NCI-H345 (cell line): ENCODE measurements at regions not wholly inside any gene's neighbourhood (a gene's known extent, or its start where the extent isn't known, plus 50 kb on each side); places are given as distances from the start of the nearest gene placed in this dataset.
"Not testable (repeated sequence)": the region's sequence is repeated elsewhere in the genome, so short reads cannot be mapped to it uniquely, and the experiment has no call there.

Experiments used
- DNase-seq: peaks from one replicate; lab custom pipeline; 2025; lab: John Stamatoyannopoulos, UW

- DNase-seq, result no peak
Measured at GRCh38 chrX:13381514-13381913, 61.7 kb upstream of the ATXN3L start.

DNA sequence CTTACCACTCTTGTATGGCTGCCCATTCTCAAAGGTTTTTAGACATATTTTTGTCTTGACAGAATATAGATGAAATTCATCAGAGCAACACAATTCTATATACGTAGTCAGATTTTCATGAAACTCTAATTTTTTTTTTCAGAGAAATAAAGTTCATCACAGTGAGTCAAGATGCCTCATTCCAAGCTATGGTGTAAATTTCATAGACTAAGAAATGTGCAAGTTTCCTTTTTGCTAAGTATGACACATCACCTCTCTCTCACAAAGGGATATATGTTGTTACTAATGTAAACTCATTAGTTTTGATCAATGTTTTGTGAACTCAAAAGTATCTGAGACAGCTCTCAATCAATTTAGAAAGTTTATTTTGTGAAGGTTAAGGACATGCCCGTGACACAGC, 60.4 kb upstream of the ATXN3L start:
- no peak for DNase-seq

- not testable (repeated sequence) for DNase-seq
Measured at GRCh38 chrX:13378562-13379518, 59.0 kb upstream of the ATXN3L start.

GRCh38 chrX:13377550-13377934, 57.7 kb upstream of the ATXN3L start:
- DNase-seq, result no peak

DNA sequence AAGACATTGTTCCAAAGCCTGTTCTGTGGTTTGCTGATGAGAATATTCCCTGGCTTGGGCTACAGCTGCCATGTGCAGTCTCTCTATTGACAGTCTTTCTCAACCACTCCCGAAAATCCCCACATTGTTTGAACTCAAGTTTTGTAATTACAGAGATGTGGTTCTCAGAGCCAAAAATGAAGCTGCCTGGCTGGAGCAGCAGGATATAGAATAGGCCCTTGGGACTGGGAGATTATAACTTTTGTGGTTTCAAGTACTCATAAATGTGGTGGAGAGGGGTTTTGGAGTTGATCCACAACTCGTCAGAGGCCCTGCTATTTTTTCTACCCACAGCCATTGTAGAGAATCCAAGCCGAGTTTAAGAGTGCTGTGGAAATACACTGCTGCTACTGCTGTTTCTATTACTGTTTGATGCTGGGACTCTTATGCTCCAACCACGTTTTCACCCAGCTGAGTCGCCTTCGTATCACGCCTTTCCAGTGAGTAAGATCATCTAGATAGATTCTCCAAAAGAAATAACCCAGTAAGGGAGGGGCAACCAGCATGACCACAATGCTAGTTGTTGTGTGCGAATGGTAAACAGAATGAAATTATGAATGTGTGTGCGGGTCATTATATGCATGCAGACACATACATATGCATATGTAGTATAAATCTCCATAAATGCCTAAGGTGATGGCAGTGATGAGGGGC, 57.1 kb upstream of the ATXN3L start:
- peak; percentile 87 for DNase-seq

- DNase-seq, result not testable (repeated sequence)
Measured at GRCh38 chrX:13375596-13375995, 55.7 kb upstream of the ATXN3L start.

DNA sequence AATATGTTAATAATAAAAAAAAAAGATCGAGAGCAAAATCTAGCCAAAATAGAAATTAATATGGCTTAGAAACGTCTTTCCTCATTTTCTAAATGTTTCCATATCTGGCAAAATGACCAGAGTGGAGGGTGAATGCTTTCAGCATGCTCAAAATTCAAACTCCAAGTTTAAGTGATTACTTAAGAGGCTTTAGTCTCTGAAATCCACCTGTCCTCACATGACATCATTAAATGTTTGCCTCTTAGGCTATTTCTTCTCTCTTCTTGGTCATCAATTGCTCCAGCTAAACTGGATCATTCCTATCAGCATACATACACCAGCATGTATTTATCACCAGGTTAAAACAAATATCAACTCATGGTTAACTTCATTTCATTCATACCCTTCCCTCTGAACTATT, 54.5 kb upstream of the ATXN3L start:
- no peak for DNase-seq

GRCh38 chrX:13373431-13374187, 53.8 kb upstream of the ATXN3L start:
- no peak for DNase-seq

DNA sequence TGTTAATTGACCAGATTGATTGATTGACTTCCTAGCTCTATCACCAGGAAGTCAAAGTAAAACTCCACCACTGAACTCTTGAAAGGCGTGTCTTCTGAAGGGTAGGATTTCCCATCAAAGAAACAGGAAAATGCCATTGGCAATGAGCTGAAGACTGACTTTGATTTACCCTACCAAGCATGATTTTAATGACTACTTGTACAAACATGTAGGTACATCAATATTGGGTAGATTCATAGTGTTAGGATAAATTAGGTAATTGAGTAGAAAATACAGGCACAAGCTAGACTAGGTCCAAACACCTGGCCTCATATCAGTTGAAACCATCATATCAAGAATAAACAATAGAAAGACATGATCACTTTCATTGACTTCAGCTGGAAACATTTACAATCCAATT, 53.2 kb upstream of the ATXN3L start:
- DNase-seq, result no peak

DNA sequence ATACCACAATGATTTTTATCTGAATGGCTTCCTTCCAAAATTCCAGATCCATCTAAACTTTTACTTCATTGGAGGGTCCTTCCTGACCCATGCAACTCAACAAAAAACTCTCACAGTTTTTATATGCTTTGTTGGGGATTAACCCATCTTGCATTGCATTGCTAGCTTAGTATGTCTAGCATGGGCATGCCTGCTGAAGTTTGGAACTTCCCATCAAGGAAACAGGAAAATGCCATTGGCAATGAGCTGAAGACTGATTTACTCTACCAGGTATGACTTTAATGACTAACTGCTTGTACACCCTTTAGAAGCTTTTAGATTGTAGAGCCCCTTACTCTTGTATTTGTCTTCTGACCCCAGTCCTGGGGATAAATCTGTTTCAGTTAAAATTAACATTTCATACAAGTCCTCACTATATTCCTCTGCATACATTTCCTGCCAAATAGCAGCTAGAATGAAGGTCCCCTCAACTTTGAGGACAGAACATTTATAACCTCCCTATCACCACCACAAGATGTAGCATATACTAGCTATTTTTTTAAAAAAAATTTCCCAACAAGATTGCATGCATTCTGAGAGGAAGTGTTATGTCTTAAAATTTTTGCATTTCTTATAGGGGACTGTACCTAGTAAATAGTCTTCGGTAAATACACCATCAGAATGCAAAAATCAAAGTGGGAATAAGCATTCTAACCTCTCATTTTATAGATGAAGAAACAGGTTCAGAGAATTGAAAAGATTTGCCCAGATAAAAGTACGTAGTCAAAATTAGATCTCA, 52.5 kb upstream of the ATXN3L start:
- no peak for DNase-seq

- DNase-seq, result no peak
Measured at GRCh38 chrX:13371186-13371585, 51.3 kb upstream of the ATXN3L start.

DNA sequence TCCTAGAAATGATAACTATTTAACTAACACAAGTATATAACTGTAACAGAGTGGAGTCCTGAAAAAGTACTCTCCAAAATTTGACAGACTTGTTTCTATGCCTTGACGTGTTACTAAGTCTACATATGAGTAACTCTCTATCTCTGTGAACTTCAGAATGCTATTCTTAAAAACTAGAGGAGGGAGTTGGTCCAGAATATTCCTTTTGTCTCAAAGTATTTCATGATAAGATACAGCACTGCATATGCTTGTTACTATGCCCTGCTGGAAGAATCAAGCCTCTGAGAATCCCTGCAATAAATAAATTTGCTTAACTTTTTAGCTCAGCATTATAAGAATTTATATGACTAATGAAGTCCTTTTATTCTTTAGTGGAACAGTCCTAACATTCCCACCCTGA, 50.9 kb upstream of the ATXN3L start:
- DNase-seq, result no peak
